ENCODE measurements at regions not wholly inside any gene's neighbourhood (a gene's known extent, or its start where the extent isn't known, plus 50 kb on each side); places are given as distances from the start of the nearest gene placed in this dataset.

- FAIRE-seq: no peak
Measured at GRCh38 chr1:8112611-8113261, 86.6 kb upstream of the ERRFI1 start.

GRCh38 chr1:8111560-8111959 lies 85.5 kb upstream of the ERRFI1 start:
- no peak for FAIRE-seq

GRCh38 chr1:8109216-8109615 lies 83.1 kb upstream of the ERRFI1 start:
- no peak for FAIRE-seq

GRCh38 chr1:8107897-8108296 lies 81.8 kb upstream of the ERRFI1 start:
- FAIRE-seq: no peak

- FAIRE-seq: no peak
Measured at GRCh38 chr1:8104278-8105236, 78.4 kb upstream of the ERRFI1 start.

GRCh38 chr1:8097908-8098307 lies 71.8 kb upstream of the ERRFI1 start:
- no peak for FAIRE-seq

GRCh38 chr1:8097077-8097799 lies 71.1 kb upstream of the ERRFI1 start:
- FAIRE-seq: peak; percentile 100

GRCh38 chr1:8096105-8097011 lies 70.2 kb upstream of the ERRFI1 start:
- FAIRE-seq: no peak

GRCh38 chr1:8095584-8095983 lies 69.5 kb upstream of the ERRFI1 start:
- FAIRE-seq: no peak

GRCh38 chr1:8094481-8095241 lies 68.6 kb upstream of the ERRFI1 start:
- FAIRE-seq: peak; percentile 88

GRCh38 chr1:8093221-8093980 lies 67.3 kb upstream of the ERRFI1 start:
- FAIRE-seq: no peak

GRCh38 chr1:8092657-8093056 lies 66.5 kb upstream of the ERRFI1 start:
- no peak for FAIRE-seq

GRCh38 chr1:8091691-8092090 lies 65.6 kb upstream of the ERRFI1 start:
- FAIRE-seq: no peak

GRCh38 chr1:8090241-8090702 lies 64.2 kb upstream of the ERRFI1 start:
- peak; percentile 97 for FAIRE-seq

GRCh38 chr1:8089535-8090228 lies 63.6 kb upstream of the ERRFI1 start:
- peak; percentile 51 for FAIRE-seq

- no peak for FAIRE-seq
Measured at GRCh38 chr1:8086055-8086454, 59.9 kb upstream of the ERRFI1 start.

- no peak for FAIRE-seq
Measured at GRCh38 chr1:8084913-8085312, 58.8 kb upstream of the ERRFI1 start.

- no peak for FAIRE-seq
Measured at GRCh38 chr1:8083739-8084484, 57.8 kb upstream of the ERRFI1 start.

- FAIRE-seq: no peak
Measured at GRCh38 chr1:8082945-8083344, 56.8 kb upstream of the ERRFI1 start.
